ENCODE measurements at regions not wholly inside any gene's neighbourhood (a gene's known extent, or its start where the extent isn't known, plus 50 kb on each side); places are given as distances from the start of the nearest gene placed in this dataset.

DNA sequence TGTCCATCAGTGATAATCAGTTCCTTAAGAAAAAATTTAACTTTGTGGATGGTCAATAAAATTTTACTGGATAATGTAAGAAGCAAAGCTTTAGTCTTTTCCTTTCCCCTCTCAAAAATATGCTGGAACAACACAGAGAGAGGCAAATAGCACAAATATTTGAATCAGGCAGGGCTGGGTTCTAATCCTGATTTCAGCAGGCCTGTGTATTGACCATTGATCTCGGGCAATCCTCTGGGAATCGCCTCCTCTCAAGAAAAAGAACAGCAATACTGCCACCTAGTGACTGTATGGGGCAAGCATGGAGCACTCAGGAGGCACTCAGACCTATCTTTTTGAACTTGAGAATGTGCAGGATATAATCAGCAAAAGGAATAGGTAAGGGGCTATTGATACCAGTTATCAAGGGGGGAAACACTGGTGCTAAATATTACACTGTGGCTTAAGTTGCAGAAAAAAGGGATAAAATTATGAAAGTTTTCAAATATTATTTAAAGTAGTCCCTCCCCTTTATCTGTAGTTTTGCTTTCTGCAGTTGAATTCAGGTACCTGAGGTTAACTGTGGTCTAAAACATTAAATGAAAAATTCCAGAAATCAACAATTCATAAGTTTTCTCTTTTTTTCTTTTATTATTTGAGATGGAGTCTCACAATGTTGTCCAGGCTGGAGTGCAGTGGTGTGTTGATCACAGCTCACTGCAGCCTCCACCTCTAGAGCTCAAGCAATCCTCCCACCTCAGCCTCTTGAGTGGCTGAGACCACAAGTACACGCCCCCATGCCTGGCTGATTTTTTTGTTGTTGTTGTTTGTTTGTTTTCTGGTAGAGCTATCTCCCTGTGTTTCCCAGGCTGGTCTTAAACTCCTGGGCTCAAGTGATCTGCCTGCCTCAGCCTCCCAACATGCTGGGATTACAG, 91.8 kb upstream of the NHSL1 start:
- no TSS peak for BruUV-seq (replicated peaks)
- Histone ChIP-seq H3K9me1 (replicated peaks; ENCODE audit: control insufficient read depth, extremely low read depth, insufficient read depth, low read length) (no peaks in the 10 kb centered on the region), H3K4me1 (ENCODE audit: control insufficient read depth, extremely low read depth, insufficient read depth, low read length) (peaks cover 42% of the 10 kb centered on the region), H3K9me3 (replicated peaks; ENCODE audit: control insufficient read depth, insufficient read depth, low read length) (no peaks in the 10 kb centered on the region), H3K36me3 (ENCODE audit: control insufficient read depth in 2 of 2, extremely low read depth in 1 of 2, insufficient read depth in 2 of 2, low read length in 2 of 2) (no peaks in the 10 kb centered on the region), H3K27me3 (ENCODE audit: control insufficient read depth in 2 of 2, insufficient read depth in 2 of 2, low read length in 2 of 2) (no peaks in the 10 kb centered on the region), H3K4me3 (replicated peaks in 1 of 3; ENCODE audit: insufficient read depth in 1 of 3, low read depth in 1 of 3, low read length in 3 of 3) (no peak overlapping the region), H4K20me1 (replicated peaks; ENCODE audit: control insufficient read depth, extremely low read depth, insufficient read depth, low read length) (no peaks in the 10 kb centered on the region), H3K9ac (replicated peaks; ENCODE audit: extremely low read depth, insufficient read depth, low read length) (no peak overlapping the region), H3K27ac (ENCODE audit: insufficient read depth, low read depth, low read length) (no peak overlapping the region), H2AFZ (ENCODE audit: low read depth, low read length) (no peak overlapping the region), H3K4me2 (ENCODE audit: insufficient read depth, low read length) (no peak overlapping the region), H3K79me2 (ENCODE audit: control insufficient read depth, insufficient read depth, low read length) (peaks cover 42% of the 10 kb centered on the region)
- intact Hi-C loops (cut with micrococcal nuclease) (loop anchor here (1.0 to 5.0 kb wide), 4 partner anchors 162 to 773 kb away; no protein-coding TSS in a partner anchor), dilution Hi-C loops (cut with MboI; ENCODE audit: extremely low pct_ligation_motif_present, low sequenced_read_pairs) (no loop called here)
- FAIRE-seq, result peak; percentile 76
- ChIA-PET CTCF (interaction anchor here (0.7 to 6.3 kb wide), 12 partner anchors 10 to 473 kb away, joined by 3 to 63 read pairs (median 4); no protein-coding TSS in a partner anchor), POLR2A (no interaction called here)
- peak; percentile 75 for DNase-seq (ENCODE audit: low read depth, low spot score)
- TF ChIP-seq MYC (IDR thresholded peaks at IDR 0.05; ENCODE audit: low read depth, low read length), result no peak
- TF ChIP-seq, protein P1, sequence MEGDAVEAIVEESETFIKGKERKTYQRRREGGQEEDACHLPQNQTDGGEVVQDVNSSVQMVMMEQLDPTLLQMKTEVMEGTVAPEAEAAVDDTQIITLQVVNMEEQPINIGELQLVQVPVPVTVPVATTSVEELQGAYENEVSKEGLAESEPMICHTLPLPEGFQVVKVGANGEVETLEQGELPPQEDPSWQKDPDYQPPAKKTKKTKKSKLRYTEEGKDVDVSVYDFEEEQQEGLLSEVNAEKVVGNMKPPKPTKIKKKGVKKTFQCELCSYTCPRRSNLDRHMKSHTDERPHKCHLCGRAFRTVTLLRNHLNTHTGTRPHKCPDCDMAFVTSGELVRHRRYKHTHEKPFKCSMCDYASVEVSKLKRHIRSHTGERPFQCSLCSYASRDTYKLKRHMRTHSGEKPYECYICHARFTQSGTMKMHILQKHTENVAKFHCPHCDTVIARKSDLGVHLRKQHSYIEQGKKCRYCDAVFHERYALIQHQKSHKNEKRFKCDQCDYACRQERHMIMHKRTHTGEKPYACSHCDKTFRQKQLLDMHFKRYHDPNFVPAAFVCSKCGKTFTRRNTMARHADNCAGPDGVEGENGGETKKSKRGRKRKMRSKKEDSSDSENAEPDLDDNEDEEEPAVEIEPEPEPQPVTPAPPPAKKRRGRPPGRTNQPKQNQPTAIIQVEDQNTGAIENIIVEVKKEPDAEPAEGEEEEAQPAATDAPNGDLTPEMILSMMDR (IDR thresholded peaks at IDR 0.05; ENCODE audit: extremely low read depth in 1 of 2, insufficient read depth in 1 of 2, low read depth in 1 of 2, low read length in 2 of 2), result peak; percentile 74 to 76

DNA sequence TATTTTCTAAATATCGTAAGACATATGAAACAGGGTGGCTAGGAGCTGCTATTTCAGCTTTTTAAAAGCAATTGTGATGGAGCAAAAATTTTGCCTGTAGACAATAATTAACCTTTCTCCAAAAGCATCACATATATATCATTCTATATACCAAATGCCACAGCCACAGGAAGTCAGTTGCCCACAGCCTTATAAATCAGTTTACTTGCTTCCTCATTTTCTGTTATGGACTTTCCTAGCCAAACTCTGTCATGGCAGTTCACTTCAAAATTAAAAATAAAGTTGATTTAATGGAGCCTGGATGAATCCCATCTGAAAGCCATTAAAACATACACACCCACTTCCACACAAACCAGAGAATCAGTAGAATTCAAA, 93.4 kb upstream of the NHSL1 start:
- Histone ChIP-seq H3K27me3 (ENCODE audit: control insufficient read depth in 2 of 2, insufficient read depth in 2 of 2, low read length in 2 of 2) (no peaks in the 10 kb centered on the region), H2AFZ (ENCODE audit: low read depth, low read length) (no peak overlapping the region), H3K4me3 (replicated peaks in 1 of 3; ENCODE audit: insufficient read depth in 1 of 3, low read depth in 1 of 3, low read length in 3 of 3) (peak overlapping the region in 1 of 3 experiments; percentile 34), H3K9ac (replicated peaks; ENCODE audit: extremely low read depth, insufficient read depth, low read length) (peak overlapping the region; percentile 84), H3K79me2 (ENCODE audit: control insufficient read depth, insufficient read depth, low read length) (peaks cover 42% of the 10 kb centered on the region), H3K9me3 (replicated peaks; ENCODE audit: control insufficient read depth, insufficient read depth, low read length) (no peaks in the 10 kb centered on the region), H3K9me1 (replicated peaks; ENCODE audit: control insufficient read depth, extremely low read depth, insufficient read depth, low read length) (no peaks in the 10 kb centered on the region), H3K4me2 (ENCODE audit: insufficient read depth, low read length) (peak overlapping the region; percentile 74), H3K36me3 (ENCODE audit: control insufficient read depth in 2 of 2, extremely low read depth in 1 of 2, insufficient read depth in 2 of 2, low read length in 2 of 2) (no peaks in the 10 kb centered on the region), H3K27ac (ENCODE audit: insufficient read depth, low read depth, low read length) (peak overlapping the region; percentile 96), H3K4me1 (ENCODE audit: control insufficient read depth, extremely low read depth, insufficient read depth, low read length) (peaks cover 56% of the 10 kb centered on the region), H4K20me1 (replicated peaks; ENCODE audit: control insufficient read depth, extremely low read depth, insufficient read depth, low read length) (no peaks in the 10 kb centered on the region)
- DNase-seq (ENCODE audit: low read depth, low spot score) (no peak), FAIRE-seq (no peak)
- TF ChIP-seq GATA2 (IDR thresholded peaks at IDR 0.05; ENCODE audit: insufficient read depth, insufficient read length, low read depth, low read length) (no peak), FOS (IDR thresholded peaks at IDR 0.05; ENCODE audit: borderline replicate concordance, insufficient read depth, low read length) (no peak), EZH2 (IDR thresholded peaks at IDR 0.05; ENCODE audit: borderline replicate concordance, low read depth, low read length, severe bottlenecking) (no peak), POLR2A (IDR thresholded peaks at IDR 0.05; ENCODE audit: low read depth, low read length) (no peak), POLR2AphosphoS5 (IDR thresholded peaks at IDR 0.05; ENCODE audit: insufficient read depth, low read depth, low read length) (no peak), MAX (IDR thresholded peaks at IDR 0.05; ENCODE audit: insufficient read depth, insufficient read length) (no peak), JUN (IDR thresholded peaks at IDR 0.05; ENCODE audit: borderline replicate concordance, insufficient read depth, insufficient read length, low read depth) (no peak), MYC (IDR thresholded peaks at IDR 0.05; ENCODE audit: low read depth, low read length) (no peak)
- TF ChIP-seq, protein P1 (IDR thresholded peaks at IDR 0.05; ENCODE audit: extremely low read depth in 1 of 2, insufficient read depth in 1 of 2, low read depth in 1 of 2, low read length in 2 of 2), result no peak
- BruUV-seq (replicated peaks), result TSS peak; percentile 84
- intact Hi-C loops (cut with micrococcal nuclease), result loop anchor here (1.0 to 5.0 kb wide), 7 partner anchors 46 to 380 kb away; partner anchors contain the start of genes CCDC28A and HEBP2
- CTCF ChIA-PET, result interaction anchor here (0.9 to 6.3 kb wide), 6 partner anchors 11 to 174 kb away, joined by 3 to 63 read pairs (median 4); no protein-coding TSS in a partner anchor
- POLR2A ChIA-PET, result no interaction called here
- dilution Hi-C loops (cut with MboI; ENCODE audit: extremely low pct_ligation_motif_present, low sequenced_read_pairs), result no loop called here

All from endothelial cell of umbilical vein (primary cell).